ENCODE measurements at regions not wholly inside any gene's neighbourhood (a gene's known extent, or its start where the extent isn't known, plus 50 kb on each side); places are given as distances from the start of the nearest gene placed in this dataset.
"Not testable (repeated sequence)": the region's sequence is repeated elsewhere in the genome, so short reads cannot be mapped to it uniquely, and the experiment has no call there.

- TF ChIP-seq, protein P1, sequence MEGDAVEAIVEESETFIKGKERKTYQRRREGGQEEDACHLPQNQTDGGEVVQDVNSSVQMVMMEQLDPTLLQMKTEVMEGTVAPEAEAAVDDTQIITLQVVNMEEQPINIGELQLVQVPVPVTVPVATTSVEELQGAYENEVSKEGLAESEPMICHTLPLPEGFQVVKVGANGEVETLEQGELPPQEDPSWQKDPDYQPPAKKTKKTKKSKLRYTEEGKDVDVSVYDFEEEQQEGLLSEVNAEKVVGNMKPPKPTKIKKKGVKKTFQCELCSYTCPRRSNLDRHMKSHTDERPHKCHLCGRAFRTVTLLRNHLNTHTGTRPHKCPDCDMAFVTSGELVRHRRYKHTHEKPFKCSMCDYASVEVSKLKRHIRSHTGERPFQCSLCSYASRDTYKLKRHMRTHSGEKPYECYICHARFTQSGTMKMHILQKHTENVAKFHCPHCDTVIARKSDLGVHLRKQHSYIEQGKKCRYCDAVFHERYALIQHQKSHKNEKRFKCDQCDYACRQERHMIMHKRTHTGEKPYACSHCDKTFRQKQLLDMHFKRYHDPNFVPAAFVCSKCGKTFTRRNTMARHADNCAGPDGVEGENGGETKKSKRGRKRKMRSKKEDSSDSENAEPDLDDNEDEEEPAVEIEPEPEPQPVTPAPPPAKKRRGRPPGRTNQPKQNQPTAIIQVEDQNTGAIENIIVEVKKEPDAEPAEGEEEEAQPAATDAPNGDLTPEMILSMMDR (conservative IDR thresholded peaks at IDR 0.05), result not testable (repeated sequence)
- not testable (repeated sequence) for TF ChIP-seq EZH2 (IDR thresholded peaks at IDR 0.05; ENCODE audit: low read depth)
Measured at GRCh38 chr3:5379266-5379665, 191.8 kb downstream of the EDEM1 start.
